PC-3 (cell line): ENCODE measurements at regions not wholly inside any gene's neighbourhood (a gene's known extent, or its start where the extent isn't known, plus 50 kb on each side); places are given as distances from the start of the nearest gene placed in this dataset.
A peak's percentile ranks its signal among the peaks of the same experiment; 100 is the strongest.

Experiments
- ATAC-seq: fragments of 200-7000 bp; cut with Tn5 transposase; 2 replicates; pipeline ENCODE4 v1.9.1; 2020; ENCODE audit warnings: mild to moderate bottlenecking, moderate library complexity
- BruUV-seq: library from RNA; stranded (reverse); fragments of 400-500 nt; replicated peaks from 2 replicates; lab custom pipeline; 2021; lab: Mats Ljungman, UMichigan
- CTCF ChIA-PET: fragments of 300-600 bp; sonication (Branson Sonifier 250); formaldehyde crosslinking; loops from one replicate; lab custom pipeline; 2022; ENCODE audit warnings: antibody characterized with exemption; lab: Charles Lee
- POLR2A ChIA-PET: fragments of 300-600 bp; sonication (Branson Sonifier 250); formaldehyde crosslinking; loops from one replicate; lab custom pipeline; 2022; ENCODE audit warnings: antibody characterized with exemption; ENCODE audit not compliant: unreplicated experiment; lab: Charles Lee
- DNase-seq: peaks from one replicate; pipeline ENCODE4 v3.0.0-alpha.2; 2015
- H2AFZ ChIP-seq: fragments of 300-600 bp; sonication (generic); 2 replicates; pipeline ENCODE4 v1.6.0; 2016; ENCODE audit warnings: antibody characterized with exemption, low read length
- H3F3A ChIP-seq: fragments of 300-600 bp; sonication (generic); one replicate; pipeline ENCODE4 v1.6.0; 2017; ENCODE audit warnings: antibody characterized with exemption, low read length, control low read depth, mild to moderate bottlenecking; ENCODE audit not compliant: unreplicated experiment
- H3K27ac ChIP-seq: fragments of 300-600 bp; sonication (generic); 2 replicates; pipeline ENCODE4 v1.5.1; 2016; ENCODE audit warnings: mild to moderate bottlenecking, low read length
- H3K27me3 ChIP-seq: fragments of 300-600 bp; sonication (generic); 2 replicates; pipeline ENCODE4 v1.6.1; 2016; ENCODE audit warnings: low read length, mixed read lengths
- H3K36me3 ChIP-seq: fragments of 300-600 bp; sonication (generic); 2 replicates; pipeline ENCODE4 v1.6.1; 2016; ENCODE audit warnings: low read depth, mixed run types, low read length, mixed read lengths
- H3K4me1 ChIP-seq: fragments of 300-600 bp; sonication (generic); 2 replicates; pipeline ENCODE4 v1.5.1; 2016; ENCODE audit warnings: low read length; ENCODE audit not compliant: insufficient read depth
- H3K4me2 ChIP-seq: fragments of 300-600 bp; sonication (generic); 2 replicates; pipeline ENCODE4 v1.6.0; 2016; ENCODE audit warnings: low read length
- H3K4me3 ChIP-seq: fragments of 300-600 bp; sonication (generic); 2 replicates; pipeline ENCODE4 v1.5.1; 2016; ENCODE audit warnings: mild to moderate bottlenecking, low read length, mixed read lengths
- H3K79me2 ChIP-seq: fragments of 300-600 bp; sonication (generic); 2 replicates; pipeline ENCODE4 v1.6.1; 2017; ENCODE audit warnings: low read length, mixed read lengths
- H3K9ac ChIP-seq: fragments of 300-600 bp; sonication (generic); 2 replicates; pipeline ENCODE4 v1.6.0; 2016; ENCODE audit warnings: mild to moderate bottlenecking, low read length
- H3K9me2 ChIP-seq: fragments of 300-600 bp; sonication (generic); replicated peaks from 2 replicates; pipeline ENCODE4 v1.6.1; 2016; ENCODE audit warnings: mixed run types, low read length, mixed read lengths
- H3K9me3 ChIP-seq: fragments of 300-600 bp; sonication (generic); 2 replicates; pipeline ENCODE4 v1.6.1; 2016; ENCODE audit warnings: low read length, mixed read lengths
- H4K20me1 ChIP-seq: fragments of 300-600 bp; sonication (generic); 2 replicates; pipeline ENCODE4 v1.6.1; 2016; ENCODE audit warnings: low read length, mixed read lengths
- CTCF ChIP-seq: fragments of 300-600 bp; sonication (generic); conservative IDR thresholded peaks from 2 replicates; pipeline ENCODE4 v1.5.1; 2017; ENCODE audit warnings: antibody characterized with exemption, low read depth, mild to moderate bottlenecking, low read length
- EZH2 ChIP-seq: fragments of 300-600 bp; sonication (generic); IDR thresholded peaks from one replicate; pipeline ENCODE4 v1.6.1; 2017; ENCODE audit warnings: antibody characterized with exemption, mild to moderate bottlenecking, low read length; ENCODE audit not compliant: unreplicated experiment
- EZH2phosphoT487 ChIP-seq: fragments of 300-600 bp; sonication (generic); IDR thresholded peaks from 2 replicates; pipeline ENCODE4 v1.6.1; 2018; ENCODE audit warnings: mild to moderate bottlenecking, antibody characterized with exemption, low read length, borderline replicate concordance
- intact Hi-C: fragments of 100-400 bp; cut with micrococcal nuclease; formaldehyde crosslinking; loops from 2 replicates; pipeline ENCODE4 v1.9.0; 2023

DNA sequence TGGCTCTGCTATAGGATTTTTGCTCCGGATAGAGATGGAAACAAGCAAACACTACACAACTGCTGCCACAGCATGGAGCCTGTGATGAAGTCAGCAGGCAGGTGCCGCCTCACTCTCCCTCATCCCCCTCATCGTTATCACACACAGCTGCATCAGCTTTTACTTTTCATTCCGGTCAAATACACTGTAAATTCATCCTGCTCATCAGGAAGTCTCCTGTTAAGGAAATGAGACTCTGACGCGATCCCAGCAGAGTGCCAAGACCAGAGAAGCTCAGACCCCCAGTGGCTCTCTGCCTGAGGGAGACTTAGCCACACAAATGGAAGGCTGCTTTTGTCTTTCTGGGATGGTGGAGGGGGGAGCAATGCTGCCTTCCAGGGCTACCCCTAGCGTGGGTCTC is 270.2 kb downstream of the ELAVL2 start:
- Histone ChIP-seq H3K79me2 (no peaks in the 10 kb centered on the region), H3K4me1 (peaks cover 19% of the 10 kb centered on the region), H3F3A (no peaks in the 10 kb centered on the region), H3K9me3 (no peaks in the 10 kb centered on the region), H2AFZ (no peak overlapping the region), H3K4me3 (no peak overlapping the region), H3K36me3 (no peaks in the 10 kb centered on the region), H3K9ac (no peak overlapping the region), H3K4me2 (peak overlapping the region; percentile 15; the same call in 1 of the 2 replicates), H3K27me3 (no peaks in the 10 kb centered on the region), H3K9me2 (no peaks in the 10 kb centered on the region), H3K27ac (0 out of 2 replicates have a peak overlapping the region, but pooled peaks have one; percentile 16), H4K20me1 (no peaks in the 10 kb centered on the region)
- intact Hi-C loops = no loop called here
- ATAC-seq (no peak), DNase-seq (no peak)
- CTCF ChIA-PET = interaction anchor here (0.5 kb wide), 1 partner anchor 147 kb away, joined by 8 read pairs; no protein-coding TSS in a partner anchor
- POLR2A ChIA-PET = no interaction called here
- no TSS peak for BruUV-seq
- TF ChIP-seq CTCF (no peak), EZH2 (no peak), EZH2phosphoT487 (no peak)

GRCh38 chr9:23556459-23556858 is 269.6 kb downstream of the ELAVL2 start:
- H3K9me3 ChIP-seq = no peaks in the 10 kb centered on the region
- DNase-seq (peak; percentile 66), ATAC-seq (peak; percentile 48)
- ChIA-PET POLR2A (no interaction called here), CTCF (no interaction called here)
- no peak overlapping the region for H3K9ac ChIP-seq
- no peaks in the 10 kb centered on the region for H3K36me3 ChIP-seq
- H3K27me3 ChIP-seq = no peaks in the 10 kb centered on the region
- H3K4me2 ChIP-seq = peak overlapping the region; percentile 15; the same call in 1 of the 2 replicates
- TF ChIP-seq EZH2phosphoT487 = no peak
- no peak for TF ChIP-seq CTCF
- no peak for TF ChIP-seq EZH2
- no peaks in the 10 kb centered on the region for H3F3A ChIP-seq
- intact Hi-C loops = no loop called here
- no TSS peak for BruUV-seq
- no peaks in the 10 kb centered on the region for H3K9me2 ChIP-seq
- H3K4me3 ChIP-seq = no peak overlapping the region
- no peaks in the 10 kb centered on the region for H4K20me1 ChIP-seq
- H3K27ac ChIP-seq = no peak overlapping the region
- peaks cover 19% of the 10 kb centered on the region for H3K4me1 ChIP-seq
- H3K79me2 ChIP-seq = no peaks in the 10 kb centered on the region
- H2AFZ ChIP-seq = no peak overlapping the region

- Histone ChIP-seq H3K4me2 (no peak overlapping the region), H3F3A (no peaks in the 10 kb centered on the region), H3K4me1 (peaks cover 19% of the 10 kb centered on the region), H3K27me3 (no peaks in the 10 kb centered on the region), H3K9me2 (no peaks in the 10 kb centered on the region), H3K27ac (no peak overlapping the region), H3K36me3 (no peaks in the 10 kb centered on the region), H3K9me3 (no peaks in the 10 kb centered on the region), H3K4me3 (no peak overlapping the region), H3K9ac (no peak overlapping the region), H2AFZ (no peak overlapping the region), H4K20me1 (no peaks in the 10 kb centered on the region), H3K79me2 (no peaks in the 10 kb centered on the region)
- no peak for TF ChIP-seq EZH2phosphoT487
- ChIA-PET CTCF (no interaction called here), POLR2A (no interaction called here)
- no TSS peak for BruUV-seq
- DNase-seq (no peak), ATAC-seq (peak; percentile 46; the same call in 1 of the 2 replicates)
- intact Hi-C loops = no loop called here
Observed at GRCh38 chr9:23557689-23558088, 268.4 kb downstream of the ELAVL2 start.
